ENCODE measurements at regions not wholly inside any gene's neighbourhood (a gene's known extent, or its start where the extent isn't known, plus 50 kb on each side); places are given as distances from the start of the nearest gene placed in this dataset.

GRCh38 chr21:28798798-28799197 is 193.9 kb downstream of the LTN1 start:
- in situ Hi-C loops (cut with HindIII; ENCODE audit: low pct_ligation_motif_present, low pct_unique_long_range_greater_than_20kb, low sequenced_read_pairs), result no loop called here
- no peak for DNase-seq

GRCh38 chr21:28795251-28795650 is 197.4 kb downstream of the LTN1 start:
- in situ Hi-C loops (cut with HindIII; ENCODE audit: low pct_ligation_motif_present, low pct_unique_long_range_greater_than_20kb, low sequenced_read_pairs), result no loop called here
- DNase-seq, result no peak

GRCh38 chr21:28794371-28794851 is 198.3 kb downstream of the LTN1 start:
- in situ Hi-C loops (cut with HindIII; ENCODE audit: low pct_ligation_motif_present, low pct_unique_long_range_greater_than_20kb, low sequenced_read_pairs), result no loop called here
- no peak for DNase-seq

GRCh38 chr21:28793043-28793442 is 199.6 kb downstream of the LTN1 start:
- peak; percentile 29 for DNase-seq

GRCh38 chr21:28791595-28792282 is 200.9 kb downstream of the LTN1 start:
- DNase-seq, result no peak
- in situ Hi-C loops (cut with HindIII; ENCODE audit: low pct_ligation_motif_present, low pct_unique_long_range_greater_than_20kb, low sequenced_read_pairs), result no loop called here

More at GRCh38 chr21:28793043-28793442, 199.6 kb downstream of the LTN1 start:
- in situ Hi-C loops (cut with HindIII; ENCODE audit: low pct_ligation_motif_present, low pct_unique_long_range_greater_than_20kb, low sequenced_read_pairs), result no loop called here

GRCh38 chr21:28790335-28790734 is 202.3 kb downstream of the LTN1 start:
- in situ Hi-C loops (cut with HindIII; ENCODE audit: low pct_ligation_motif_present, low pct_unique_long_range_greater_than_20kb, low sequenced_read_pairs), result no loop called here
- DNase-seq, result no peak

- in situ Hi-C loops (cut with HindIII; ENCODE audit: low pct_ligation_motif_present, low pct_unique_long_range_greater_than_20kb, low sequenced_read_pairs), result no loop called here
- no peak for DNase-seq
Measured at GRCh38 chr21:28789523-28789922, 203.2 kb downstream of the LTN1 start.

- in situ Hi-C loops (cut with HindIII; ENCODE audit: low pct_ligation_motif_present, low pct_unique_long_range_greater_than_20kb, low sequenced_read_pairs), result no loop called here
Measured at GRCh38 chr21:28788030-28788429, 204.6 kb downstream of the LTN1 start.

GRCh38 chr21:28783641-28784185 is 209.0 kb downstream of the LTN1 start:
- DNase-seq, result no peak
- in situ Hi-C loops (cut with HindIII; ENCODE audit: low pct_ligation_motif_present, low pct_unique_long_range_greater_than_20kb, low sequenced_read_pairs), result no loop called here

More at GRCh38 chr21:28788030-28788429, 204.6 kb downstream of the LTN1 start:
- DNase-seq, result no peak

- in situ Hi-C loops (cut with HindIII; ENCODE audit: low pct_ligation_motif_present, low pct_unique_long_range_greater_than_20kb, low sequenced_read_pairs), result no loop called here
- peak; percentile 41 for DNase-seq
Measured at GRCh38 chr21:28781602-28782276, 210.9 kb downstream of the LTN1 start.

- in situ Hi-C loops (cut with HindIII; ENCODE audit: low pct_ligation_motif_present, low pct_unique_long_range_greater_than_20kb, low sequenced_read_pairs), result no loop called here
- DNase-seq, result peak; percentile 54
Measured at GRCh38 chr21:28779914-28780313, 212.8 kb downstream of the LTN1 start.

- in situ Hi-C loops (cut with HindIII; ENCODE audit: low pct_ligation_motif_present, low pct_unique_long_range_greater_than_20kb, low sequenced_read_pairs), result no loop called here
- DNase-seq, result no peak
Measured at GRCh38 chr21:28776251-28776650, 216.4 kb downstream of the LTN1 start.

GRCh38 chr21:28775071-28775470 is 217.6 kb downstream of the LTN1 start:
- in situ Hi-C loops (cut with HindIII; ENCODE audit: low pct_ligation_motif_present, low pct_unique_long_range_greater_than_20kb, low sequenced_read_pairs), result no loop called here
- DNase-seq, result no peak

GRCh38 chr21:28773036-28773435 is 219.6 kb downstream of the LTN1 start:
- peak; percentile 62 for DNase-seq
- in situ Hi-C loops (cut with HindIII; ENCODE audit: low pct_ligation_motif_present, low pct_unique_long_range_greater_than_20kb, low sequenced_read_pairs), result no loop called here

GRCh38 chr21:28771790-28772501 is 220.7 kb downstream of the LTN1 start:
- in situ Hi-C loops (cut with HindIII; ENCODE audit: low pct_ligation_motif_present, low pct_unique_long_range_greater_than_20kb, low sequenced_read_pairs), result no loop called here
- peak; percentile 52 for DNase-seq

GRCh38 chr21:28770867-28771661 is 221.6 kb downstream of the LTN1 start:
- in situ Hi-C loops (cut with HindIII; ENCODE audit: low pct_ligation_motif_present, low pct_unique_long_range_greater_than_20kb, low sequenced_read_pairs), result no loop called here
- peak; percentile 8 for DNase-seq

- in situ Hi-C loops (cut with HindIII; ENCODE audit: low pct_ligation_motif_present, low pct_unique_long_range_greater_than_20kb, low sequenced_read_pairs), result no loop called here
- no peak for DNase-seq
Measured at GRCh38 chr21:28769683-28770082, 223.0 kb downstream of the LTN1 start.

- no peak for DNase-seq
- in situ Hi-C loops (cut with HindIII; ENCODE audit: low pct_ligation_motif_present, low pct_unique_long_range_greater_than_20kb, low sequenced_read_pairs), result no loop called here
Measured at GRCh38 chr21:28768753-28769152, 223.9 kb downstream of the LTN1 start.
